ENCODE measurements at regions not wholly inside any gene's neighbourhood (a gene's known extent, or its start where the extent isn't known, plus 50 kb on each side); places are given as distances from the start of the nearest gene placed in this dataset.

GRCh38 chr6:152905551-152906299 is 77.1 kb downstream of the FBXO5 start:
- DNase-seq (ENCODE audit: low spot score), result no peak

GRCh38 chr6:152909241-152909640 is 73.6 kb downstream of the FBXO5 start:
- DNase-seq (ENCODE audit: low spot score), result no peak

- no peak for DNase-seq (ENCODE audit: low spot score)
These were observed 66.8 kb downstream of the FBXO5 start for GRCh38 chr6:152916035-152916434.

- no peak for DNase-seq (ENCODE audit: low spot score)
These were observed 63.9 kb downstream of the FBXO5 start for GRCh38 chr6:152918991-152919390.

GRCh38 chr6:152920016-152920415 is 62.8 kb downstream of the FBXO5 start:
- no peak for DNase-seq (ENCODE audit: low spot score)

All from ecto neural progenitor cell (in vitro differentiated cells).